HG03135 (cell line): ENCODE measurements at regions not wholly inside any gene's neighbourhood (a gene's known extent, or its start where the extent isn't known, plus 50 kb on each side); places are given as distances from the start of the nearest gene placed in this dataset.
"Not testable (repeated sequence)": the region's sequence is repeated elsewhere in the genome, so short reads cannot be mapped to it uniquely, and the experiment has no call there.

Experiments
- ATAC-seq: cut with Tn5 transposase; IDR thresholded peaks from one replicate; pipeline ENCODE4 v1.9.1; 2021; ENCODE audit warnings: mild to moderate bottlenecking, moderate library complexity; ENCODE audit not compliant: unreplicated experiment

DNA sequence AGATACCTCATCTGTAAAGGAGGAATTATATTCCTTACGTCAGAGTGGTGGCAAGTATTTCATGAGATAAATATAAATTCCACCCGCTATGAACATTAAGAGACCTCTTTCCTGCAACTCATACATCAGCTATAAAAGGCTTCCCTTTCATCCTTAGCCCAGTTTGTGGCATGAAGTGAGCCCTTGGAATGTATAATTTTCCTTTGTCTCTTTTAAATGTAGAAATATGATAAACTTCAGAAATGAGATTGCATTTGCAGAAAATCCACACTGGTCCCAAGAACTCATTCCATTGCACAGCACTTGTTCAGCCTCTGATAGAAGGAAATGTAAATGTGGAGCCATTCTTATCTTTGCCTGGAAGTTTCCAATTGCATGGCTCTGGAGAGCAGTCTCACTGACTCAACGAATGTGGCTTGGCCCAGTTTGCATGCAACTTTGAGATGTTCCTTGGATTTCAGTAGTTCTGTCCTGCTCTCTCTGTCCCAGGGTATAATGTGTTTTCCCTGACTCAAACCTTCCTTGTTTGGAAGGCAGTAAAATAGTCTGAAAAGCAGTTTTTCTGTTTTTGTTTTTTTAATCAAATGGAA, 746.4 kb downstream of the CDH11 start:
- ATAC-seq = no peak

DNA sequence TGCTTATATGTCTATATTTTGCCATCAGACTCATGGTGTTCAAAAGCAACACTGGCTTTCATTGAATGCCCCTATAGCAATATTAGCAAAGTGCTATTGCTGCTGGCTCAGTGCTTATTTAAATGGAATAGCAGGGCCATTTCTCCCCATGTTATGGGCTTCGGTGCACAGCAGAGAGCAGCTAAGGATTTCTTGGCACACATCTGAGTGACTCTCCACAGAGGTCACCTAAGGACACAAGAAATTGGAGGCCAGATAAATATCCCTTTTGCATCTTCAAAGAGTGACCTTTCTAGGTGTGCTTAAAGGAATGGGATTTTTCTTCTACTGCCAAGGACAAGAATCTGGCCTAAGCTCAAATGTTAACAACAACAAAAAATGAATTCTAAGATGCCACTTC, 751.8 kb downstream of the CDH11 start:
- no peak for ATAC-seq

DNA sequence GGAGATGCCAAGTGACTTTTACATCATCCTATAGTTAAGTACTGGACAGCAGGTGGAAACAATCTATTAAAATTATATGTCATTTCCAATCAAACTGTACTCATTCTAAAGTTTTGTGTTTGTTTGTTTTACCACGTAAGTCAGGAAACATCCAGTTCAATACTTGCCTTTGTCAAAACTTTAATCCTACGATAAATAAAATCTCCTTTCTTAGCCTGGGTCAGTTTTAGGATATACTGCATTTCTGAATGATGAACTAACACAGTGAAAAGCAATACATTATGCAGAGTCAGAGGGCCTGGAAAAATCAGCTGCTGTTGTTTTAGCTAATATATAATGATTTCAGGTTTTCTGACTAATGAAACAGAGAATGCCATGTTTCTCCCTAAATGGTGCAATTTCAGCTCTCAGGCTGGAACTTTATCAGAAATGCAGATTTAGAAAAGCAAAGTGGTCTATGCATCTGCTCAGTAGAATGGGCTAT, 756.4 kb downstream of the CDH11 start:
- ATAC-seq = no peak

DNA sequence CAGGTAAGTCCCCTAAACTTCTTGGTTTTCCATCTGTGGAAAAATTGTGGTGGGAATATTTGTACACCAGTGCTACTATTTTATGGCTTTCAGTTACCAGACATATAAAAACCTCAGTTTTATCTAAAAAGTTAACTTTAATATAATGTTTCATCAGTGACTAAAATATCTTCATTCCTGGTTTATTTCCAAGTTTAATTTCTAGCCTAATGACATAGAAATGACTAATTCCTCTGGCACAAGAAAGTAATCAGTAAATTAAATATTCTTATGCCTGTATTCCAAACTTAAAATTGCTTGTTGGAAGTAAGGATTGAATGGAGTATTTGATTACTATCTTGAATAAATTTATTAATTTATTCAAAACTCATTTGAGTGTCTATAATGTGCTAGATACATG, 757.0 kb downstream of the CDH11 start:
- ATAC-seq = no peak

DNA sequence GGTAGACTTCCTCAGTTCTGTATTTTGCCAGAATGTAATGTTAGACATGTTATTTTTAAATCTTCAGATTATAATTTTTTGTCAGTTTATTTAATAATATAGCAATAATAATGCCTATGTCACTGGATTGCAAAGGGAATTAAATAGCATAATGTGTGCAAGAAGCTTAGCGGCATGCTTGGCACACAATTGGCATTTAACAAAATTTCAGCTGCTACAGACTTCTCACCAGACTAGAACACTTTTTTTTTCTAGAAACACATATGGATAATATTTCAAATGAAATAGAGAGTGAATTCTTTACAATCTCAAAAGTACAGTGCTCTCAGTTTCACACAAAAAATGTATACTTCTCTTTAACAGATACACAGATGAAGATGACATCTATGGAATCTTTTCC, 757.4 kb downstream of the CDH11 start:
- no peak for ATAC-seq

DNA sequence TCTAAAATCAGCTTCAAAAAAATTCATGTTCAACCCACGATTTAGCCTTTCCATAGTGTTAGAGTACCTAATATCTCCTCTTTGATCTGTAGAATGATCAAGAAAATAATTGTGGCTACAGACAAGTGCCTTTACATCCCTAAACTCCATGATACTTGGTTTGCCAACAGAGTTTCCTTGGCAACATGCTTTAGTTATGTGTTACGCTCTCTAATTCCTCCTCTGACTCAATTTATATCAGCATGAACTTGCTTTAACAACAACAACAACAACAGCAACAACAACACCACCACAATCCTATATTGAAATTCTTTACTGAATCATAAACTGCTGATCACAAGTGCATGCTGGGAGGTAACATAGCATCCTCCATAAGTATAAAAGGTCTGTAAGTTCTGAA, 757.8 kb downstream of the CDH11 start:
- ATAC-seq = no peak

- no peak for ATAC-seq
Measured at GRCh38 chr16:64363039-64363438, 758.8 kb downstream of the CDH11 start.

GRCh38 chr16:64362193-64362592, 759.7 kb downstream of the CDH11 start:
- ATAC-seq = no peak

GRCh38 chr16:64361753-64362152, 760.1 kb downstream of the CDH11 start:
- no peak for ATAC-seq

DNA sequence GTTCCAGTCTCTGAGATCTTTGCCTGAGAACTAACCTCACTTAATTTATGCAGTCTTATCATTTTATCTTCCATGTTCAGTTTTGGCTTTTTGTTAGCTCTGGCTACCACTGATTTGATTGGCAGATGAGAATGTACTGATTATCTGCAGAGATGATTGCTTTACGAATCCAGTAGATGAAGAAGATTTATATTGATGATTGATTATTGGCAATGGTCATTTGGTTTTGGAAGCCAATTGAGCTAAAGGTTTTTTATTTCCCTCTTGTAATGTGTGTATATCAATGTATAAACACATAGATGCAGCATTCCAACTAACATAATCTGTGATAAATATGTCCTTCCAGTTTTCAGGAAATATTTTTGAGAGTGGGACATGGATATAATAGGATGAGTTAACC, 763.6 kb downstream of the CDH11 start:
- ATAC-seq = no peak

- no peak for ATAC-seq
Measured at GRCh38 chr16:64356267-64356666, 765.6 kb downstream of the CDH11 start.

- no peak for ATAC-seq
Measured at GRCh38 chr16:64352246-64352645, 769.6 kb downstream of the CDH11 start.

DNA sequence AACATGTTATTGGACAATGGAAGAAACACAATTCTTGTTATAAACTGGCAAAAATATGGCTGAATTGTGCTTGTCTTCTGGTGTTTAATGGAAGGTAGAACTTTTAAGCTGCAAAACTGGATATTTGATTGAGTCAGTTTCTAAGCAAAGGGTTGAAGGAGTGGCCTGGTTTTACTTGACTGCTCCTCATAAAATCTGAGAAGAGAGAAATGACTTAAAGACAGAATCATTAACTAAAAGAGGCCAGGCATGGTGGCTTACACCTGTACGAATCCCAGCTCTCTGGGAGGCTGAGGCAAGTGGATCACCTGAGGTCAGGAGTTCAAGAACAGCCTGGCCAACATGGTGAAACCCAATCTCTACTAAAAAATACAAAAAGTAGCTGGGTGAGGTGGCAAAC, 770.7 kb downstream of the CDH11 start:
- no peak for ATAC-seq

GRCh38 chr16:64346080-64346479, 775.8 kb downstream of the CDH11 start:
- no peak for ATAC-seq

- no peak for ATAC-seq
Measured at GRCh38 chr16:64345142-64345541, 776.7 kb downstream of the CDH11 start.

DNA sequence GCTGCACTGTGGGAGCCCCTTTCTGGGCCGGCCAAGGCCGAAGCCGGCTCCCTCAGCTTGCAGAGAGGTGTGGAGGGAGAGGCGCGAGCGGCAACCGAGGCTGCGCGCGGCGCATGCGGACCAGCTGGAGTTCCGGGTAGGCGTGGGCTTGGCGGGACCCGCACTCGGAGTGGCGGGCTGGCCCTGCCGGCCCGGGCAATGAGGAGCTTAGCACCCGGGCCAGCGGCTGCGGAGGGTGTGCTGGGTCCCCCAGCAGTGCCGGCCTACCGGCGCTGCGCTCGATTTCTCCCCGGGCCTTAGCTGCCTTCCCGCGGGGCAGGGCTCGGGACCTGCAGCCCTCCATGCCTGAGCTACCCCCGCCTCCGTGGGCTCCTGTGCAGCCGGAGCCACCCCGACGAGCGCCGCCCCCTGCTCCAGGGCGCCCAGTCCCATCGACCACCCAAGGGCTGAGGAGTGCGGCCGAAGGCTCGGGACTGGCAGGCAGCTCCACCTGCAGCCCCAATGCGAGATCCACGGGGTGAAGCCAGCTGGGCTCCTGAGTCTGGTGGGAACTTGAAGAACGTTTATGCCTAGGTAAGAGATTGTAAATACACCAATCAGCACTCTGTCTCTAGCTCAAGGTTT, 777.9 kb downstream of the CDH11 start:
- ATAC-seq = not testable (repeated sequence)

DNA sequence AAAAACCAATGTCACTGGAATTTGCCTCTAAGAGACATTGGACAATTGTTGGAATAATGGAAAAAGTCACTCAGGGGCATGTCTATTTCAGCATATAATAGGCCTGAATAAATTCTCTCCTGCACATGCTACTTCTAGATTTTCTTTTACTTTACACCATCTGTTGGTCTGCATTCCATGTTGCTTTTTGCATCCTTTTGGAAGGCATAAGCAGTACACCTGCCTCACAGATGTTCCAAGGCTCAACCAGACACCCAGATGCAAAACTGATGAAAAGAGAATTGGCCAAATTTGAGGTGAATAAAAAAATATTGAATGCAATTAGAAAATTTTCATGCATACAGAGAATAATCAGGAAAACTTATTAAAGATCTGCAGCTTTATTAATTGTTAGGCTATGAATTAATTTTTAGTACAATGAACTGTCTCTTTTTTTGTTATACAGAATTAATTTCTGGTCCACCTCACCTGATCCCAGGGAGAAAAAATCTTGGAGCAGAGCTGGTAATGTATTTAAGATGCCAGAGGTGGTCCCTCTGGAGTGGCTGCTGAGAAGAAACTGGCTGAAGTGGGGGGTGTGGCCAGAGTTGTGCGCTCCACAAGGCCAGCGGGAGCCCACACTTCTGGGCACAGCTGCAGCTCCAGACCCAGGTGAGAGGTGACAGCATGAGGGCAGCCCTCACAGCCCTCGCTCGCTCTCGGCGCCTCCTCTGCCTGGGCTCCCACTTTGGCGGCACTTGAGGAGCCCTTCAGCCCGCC, 778.6 kb downstream of the CDH11 start:
- ATAC-seq = no peak

DNA sequence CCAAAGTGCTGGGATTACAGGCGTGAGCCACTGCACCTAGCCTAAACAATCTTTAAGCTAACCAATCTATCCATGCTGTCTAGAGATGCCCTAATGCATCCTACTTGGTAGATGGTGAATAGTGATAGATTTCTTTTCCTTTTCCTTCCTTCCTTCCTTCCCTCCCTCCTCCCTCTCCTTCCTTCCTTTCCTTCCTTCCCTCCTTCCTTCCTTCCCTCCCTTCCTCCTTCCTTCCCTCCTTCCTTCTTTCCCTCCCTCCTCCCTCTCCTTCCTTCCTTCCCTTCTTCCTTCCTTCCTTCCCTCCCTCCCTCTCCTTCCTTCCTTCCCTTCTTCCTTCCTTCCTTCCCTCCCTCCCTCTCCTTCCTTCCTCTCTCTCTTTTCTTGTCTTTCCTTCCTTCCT, 780.5 kb downstream of the CDH11 start:
- ATAC-seq = not testable (repeated sequence)

- ATAC-seq = no peak
Measured at GRCh38 chr16:64339052-64339770, 782.7 kb downstream of the CDH11 start.

GRCh38 chr16:64321881-64322280, 800.0 kb downstream of the CDH11 start:
- ATAC-seq = no peak

DNA sequence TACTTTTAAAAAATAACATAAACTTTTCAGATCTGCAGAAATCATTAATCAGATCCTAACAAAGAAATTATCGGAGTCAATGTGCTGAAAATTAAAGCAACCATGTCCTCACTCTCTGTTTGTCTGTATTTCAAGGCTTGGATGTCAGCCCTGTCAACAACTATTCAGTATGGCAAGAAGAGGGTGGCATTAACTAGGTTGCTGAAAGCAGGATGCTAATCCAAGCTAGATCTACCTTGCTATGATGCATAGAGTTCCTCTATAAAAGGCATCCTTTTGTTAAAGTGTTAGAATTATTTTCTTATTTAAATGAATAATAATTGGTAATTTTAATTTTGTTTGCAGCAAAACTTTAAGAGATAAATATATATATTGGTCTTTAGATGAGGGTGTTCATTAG, 800.8 kb downstream of the CDH11 start:
- no peak for ATAC-seq

- no peak for ATAC-seq
Measured at GRCh38 chr16:64317601-64318000, 804.3 kb downstream of the CDH11 start.
